Activated CD8-positive, alpha-beta T cell treated with anti-CD3 and anti-CD28 coated beads for 36 hours (primary cell): ENCODE measurements at regions not wholly inside any gene's neighbourhood (a gene's known extent, or its start where the extent isn't known, plus 50 kb on each side); places are given as distances from the start of the nearest gene placed in this dataset.
"Not testable (repeated sequence)": the region's sequence is repeated elsewhere in the genome, so short reads cannot be mapped to it uniquely, and the experiment has no call there.

Experiments
- ATAC-seq: fragments of 200-7000 bp; cut with Tn5 transposase; one replicate; pipeline ENCODE4 v1.10.0; 2021; ENCODE audit warnings: mild to moderate bottlenecking, moderate library complexity
- CTCF ChIA-PET: fragments of 350-600 bp; sonication (Branson Sonifier 250); formaldehyde crosslinking; loops from one replicate; lab custom pipeline; 2021; ENCODE audit warnings: antibody characterized with exemption; lab: Charles Lee
- POLR2A ChIA-PET: fragments of 350-600 bp; sonication (Branson Sonifier 250); formaldehyde crosslinking; loops from one replicate; lab custom pipeline; 2021; ENCODE audit warnings: antibody characterized with exemption; lab: Charles Lee
- DNase-seq: peaks from one replicate; pipeline ENCODE4 v3.0.0-alpha.2; 2020
- H3K27ac Mint-ChIP-seq: one replicate; pipeline ENCODE4 v1.8.0; 2021; ENCODE audit warnings: mild to moderate bottlenecking, mixed read lengths
- H3K27me3 Mint-ChIP-seq: one replicate; pipeline ENCODE4 v1.8.0; 2021; ENCODE audit warnings: mixed read lengths
- H3K36me3 Mint-ChIP-seq: one replicate; pipeline ENCODE4 v1.8.0; 2021; ENCODE audit warnings: low read depth, mixed read lengths
- H3K4me1 Mint-ChIP-seq: one replicate; pipeline ENCODE4 v1.8.0; 2021; ENCODE audit warnings: low read depth, mixed read lengths
- H3K4me3 Mint-ChIP-seq: one replicate; pipeline ENCODE4 v1.8.0; 2021; ENCODE audit warnings: mild to moderate bottlenecking, moderate library complexity, mixed read lengths
- H3K9me3 Mint-ChIP-seq: one replicate; pipeline ENCODE4 v1.8.0; 2021; ENCODE audit warnings: mixed read lengths
- CTCF ChIP-seq: fragments of 200-600 bp; IDR thresholded peaks from one replicate; pipeline ENCODE4 v1.8.0; 2022; ENCODE audit warnings: antibody characterized with exemption, mild to moderate bottlenecking
- intact Hi-C: fragments of 100-400 bp; cut with micrococcal nuclease; formaldehyde crosslinking; loops from one replicate; pipeline ENCODE4 v1.10.0; 2022

GRCh38 chr5:25286319-25286718 is 641.5 kb upstream of the CDH10 start:
- Mint-ChIP-seq H3K27ac (no peak overlapping the region), H3K36me3 (no peaks in the 10 kb centered on the region), H3K4me3 (no peak overlapping the region), H3K27me3 (no peaks in the 10 kb centered on the region), H3K4me1 (no peaks in the 10 kb centered on the region), H3K9me3 (peaks cover 13% of the 10 kb centered on the region)
- intact Hi-C loops: no loop called here
- POLR2A ChIA-PET: no interaction called here
- CTCF ChIA-PET: no interaction called here
- ATAC-seq (no peak), DNase-seq (no peak)
- TF ChIP-seq CTCF: no peak

- no peaks in the 10 kb centered on the region for H3K36me3 Mint-ChIP-seq
- H3K4me1 Mint-ChIP-seq: no peaks in the 10 kb centered on the region
- no peak for ATAC-seq
- no peaks in the 10 kb centered on the region for H3K27me3 Mint-ChIP-seq
- intact Hi-C loops: no loop called here
- no peak for DNase-seq
- CTCF ChIA-PET: no interaction called here
- TF ChIP-seq CTCF: no peak
- no peak overlapping the region for H3K4me3 Mint-ChIP-seq
- POLR2A ChIA-PET: no interaction called here
- peaks cover 13% of the 10 kb centered on the region for H3K9me3 Mint-ChIP-seq
- H3K27ac Mint-ChIP-seq: no peak overlapping the region
These were observed 640.4 kb upstream of the CDH10 start for GRCh38 chr5:25285136-25285535.

GRCh38 chr5:25263507-25263906 is 618.7 kb upstream of the CDH10 start:
- DNase-seq, H3K4me1 Mint-ChIP-seq, CTCF ChIA-PET, ATAC-seq, H3K4me3 Mint-ChIP-seq, H3K27ac Mint-ChIP-seq, intact Hi-C loops, POLR2A ChIA-PET, H3K27me3 Mint-ChIP-seq, H3K36me3 Mint-ChIP-seq: not testable (repeated sequence)
- peaks cover 12% of the 10 kb centered on the region for H3K9me3 Mint-ChIP-seq

GRCh38 chr5:25262221-25262620 is 617.4 kb upstream of the CDH10 start:
- no peaks in the 10 kb centered on the region for H3K27me3 Mint-ChIP-seq
- POLR2A ChIA-PET: no interaction called here
- H3K36me3 Mint-ChIP-seq: no peaks in the 10 kb centered on the region
- CTCF ChIA-PET: no interaction called here
- H3K9me3 Mint-ChIP-seq: peaks cover 12% of the 10 kb centered on the region
- no peak for TF ChIP-seq CTCF
- H3K4me1 Mint-ChIP-seq: no peaks in the 10 kb centered on the region
- ATAC-seq (no peak), DNase-seq (no peak)
- intact Hi-C loops: no loop called here
- H3K4me3 Mint-ChIP-seq: no peak overlapping the region
- no peak overlapping the region for H3K27ac Mint-ChIP-seq

- Mint-ChIP-seq H3K36me3 (no peaks in the 10 kb centered on the region), H3K4me3 (no peak overlapping the region), H3K4me1 (no peaks in the 10 kb centered on the region), H3K9me3 (peaks cover 8% of the 10 kb centered on the region), H3K27me3 (no peaks in the 10 kb centered on the region), H3K27ac (no peak overlapping the region)
- ChIA-PET CTCF (no interaction called here), POLR2A (no interaction called here)
- TF ChIP-seq CTCF: no peak
- no peak for ATAC-seq
- intact Hi-C loops: no loop called here
- DNase-seq: no peak
These were observed 610.4 kb upstream of the CDH10 start for GRCh38 chr5:25255128-25255527.

GRCh38 chr5:25241981-25242380 is 597.2 kb upstream of the CDH10 start:
- Mint-ChIP-seq H3K27me3 (no peaks in the 10 kb centered on the region), H3K27ac (no peak overlapping the region), H3K4me1 (no peaks in the 10 kb centered on the region), H3K36me3 (no peaks in the 10 kb centered on the region), H3K4me3 (no peak overlapping the region), H3K9me3 (peaks cover 14% of the 10 kb centered on the region)
- POLR2A ChIA-PET: no interaction called here
- DNase-seq: no peak
- no peak for TF ChIP-seq CTCF
- CTCF ChIA-PET: no interaction called here
- no peak for ATAC-seq
- intact Hi-C loops: no loop called here

- H3K27me3 Mint-ChIP-seq, intact Hi-C loops, CTCF ChIA-PET, H3K4me3 Mint-ChIP-seq, H3K4me1 Mint-ChIP-seq, DNase-seq, ATAC-seq, H3K36me3 Mint-ChIP-seq, POLR2A ChIA-PET, H3K27ac Mint-ChIP-seq: not testable (repeated sequence)
- peaks cover 14% of the 10 kb centered on the region for H3K9me3 Mint-ChIP-seq
These were observed 593.9 kb upstream of the CDH10 start for GRCh38 chr5:25238720-25239119.
